Posterior vena cava (tissue), 2 donors: ENCODE measurements at regions not wholly inside any gene's neighbourhood (a gene's known extent, or its start where the extent isn't known, plus 50 kb on each side); places are given as distances from the start of the nearest gene placed in this dataset.

ENCODE experiments used
- DNase-seq: peaks from one replicate; pipeline ENCODE4 v3.0.0-alpha.2; 2020; ENCODE audit warnings: low spot score
- intact Hi-C, 2 donors: fragments of 100-400 bp; cut with DNase I; formaldehyde crosslinking; loops; one replicate each; pipeline versions ENCODE4 v1.14.1 to v1.14.2; 2022 to 2023
- donor health status: DM: yes; HTN: yes; CAD: no.
- donor health status: DM: yes; HTN: yes; CAD: no.

DNA sequence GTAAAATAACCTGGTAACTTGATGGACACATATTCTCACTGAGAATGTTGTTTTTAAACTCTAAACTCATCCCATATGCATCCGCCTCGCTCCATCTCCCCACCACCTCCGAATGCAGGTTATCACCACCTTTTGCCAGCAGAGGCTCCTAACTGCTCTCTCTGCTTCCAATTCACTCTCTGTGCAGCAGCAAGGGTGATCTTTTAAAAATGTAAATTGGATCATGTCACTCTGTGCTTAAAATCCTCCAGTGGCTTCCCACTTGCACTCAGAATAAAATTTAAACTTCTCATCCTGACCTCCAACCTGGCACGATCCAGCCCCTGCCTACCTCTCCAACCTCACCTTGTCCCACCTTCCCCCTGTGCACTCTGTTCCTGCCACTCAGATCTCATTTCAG is 317.2 kb downstream of the ZSWIM6 start:
- intact Hi-C loops = no loop called here
- no peak for DNase-seq

DNA sequence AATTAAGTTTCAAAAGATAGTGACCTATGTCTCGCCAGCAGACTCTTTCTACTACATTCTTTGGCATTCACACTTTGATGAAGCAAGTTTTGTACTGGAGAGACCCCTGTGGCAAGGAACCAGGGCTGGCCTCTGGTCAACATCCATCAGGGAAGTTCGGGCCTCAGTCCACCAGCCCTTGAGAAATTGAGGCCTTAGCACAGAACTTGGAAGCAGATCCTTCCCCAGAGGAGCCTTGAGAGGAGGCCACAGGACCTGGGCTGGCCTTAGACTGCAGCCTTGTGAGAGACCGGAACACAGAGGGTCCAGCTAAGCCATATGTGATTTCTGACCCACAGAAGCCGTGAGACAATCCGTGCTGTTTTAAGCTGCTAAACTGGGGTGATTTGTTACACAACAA is 317.9 kb downstream of the ZSWIM6 start:
- intact Hi-C loops = loop anchor here in 1 of 2 donors (10.0 kb wide), 1 partner anchor 315 kb away; the partner anchor contains the start of gene ZSWIM6
- DNase-seq = no peak

GRCh38 chr5:61650661-61651060 is 318.6 kb downstream of the ZSWIM6 start:
- intact Hi-C loops = loop anchor here in 1 of 2 donors (10.0 kb wide), 1 partner anchor 316 kb away; the partner anchor contains the start of gene ZSWIM6

DNA sequence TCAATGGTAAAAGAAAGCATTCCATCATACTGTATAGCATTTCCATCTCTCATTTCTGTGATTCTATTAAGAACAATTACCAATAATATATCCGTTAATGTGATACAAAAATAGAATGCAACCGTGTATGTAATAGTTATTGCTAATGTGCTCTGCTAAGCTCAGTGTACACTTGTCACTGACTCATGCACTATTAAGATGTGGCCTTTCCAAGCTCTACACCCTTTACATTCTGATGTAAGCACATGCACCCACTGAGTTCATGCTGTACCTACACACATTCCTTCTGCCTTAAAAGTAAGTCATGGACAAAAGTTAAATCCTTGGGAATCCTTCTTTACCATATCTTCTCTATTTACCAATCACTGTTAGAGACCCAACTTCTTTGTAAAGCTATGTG is 319.1 kb downstream of the ZSWIM6 start:
- intact Hi-C loops = loop anchor here in 1 of 2 donors (10.0 kb wide), 1 partner anchor 316 kb away; the partner anchor contains the start of gene ZSWIM6

More at GRCh38 chr5:61650661-61651060, 318.6 kb downstream of the ZSWIM6 start:
- DNase-seq = no peak

DNA sequence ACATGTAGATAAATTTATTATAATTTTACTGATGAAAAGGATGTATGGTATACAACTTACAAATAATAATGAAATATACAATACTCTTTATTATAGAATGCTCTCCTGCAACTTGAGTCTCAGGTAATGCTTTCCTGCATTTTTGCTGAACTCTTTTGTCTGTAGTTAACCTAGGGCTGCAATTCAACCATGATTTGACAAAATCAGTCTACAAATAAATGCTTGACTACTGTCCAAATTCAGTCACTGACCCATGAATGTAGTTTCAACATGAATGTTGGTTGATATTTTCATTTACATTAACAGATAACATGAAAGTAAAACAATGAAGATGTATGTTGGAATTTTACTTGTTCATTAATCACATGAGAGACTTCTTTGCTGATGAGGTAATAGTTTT is 320.9 kb downstream of the ZSWIM6 start:
- intact Hi-C loops = loop anchor here in 1 of 2 donors (10.0 kb wide), 1 partner anchor 318 kb away; the partner anchor contains the start of gene ZSWIM6
- no peak for DNase-seq

More for the DNA sequence above, 319.1 kb downstream of the ZSWIM6 start:
- DNase-seq = no peak

DNA sequence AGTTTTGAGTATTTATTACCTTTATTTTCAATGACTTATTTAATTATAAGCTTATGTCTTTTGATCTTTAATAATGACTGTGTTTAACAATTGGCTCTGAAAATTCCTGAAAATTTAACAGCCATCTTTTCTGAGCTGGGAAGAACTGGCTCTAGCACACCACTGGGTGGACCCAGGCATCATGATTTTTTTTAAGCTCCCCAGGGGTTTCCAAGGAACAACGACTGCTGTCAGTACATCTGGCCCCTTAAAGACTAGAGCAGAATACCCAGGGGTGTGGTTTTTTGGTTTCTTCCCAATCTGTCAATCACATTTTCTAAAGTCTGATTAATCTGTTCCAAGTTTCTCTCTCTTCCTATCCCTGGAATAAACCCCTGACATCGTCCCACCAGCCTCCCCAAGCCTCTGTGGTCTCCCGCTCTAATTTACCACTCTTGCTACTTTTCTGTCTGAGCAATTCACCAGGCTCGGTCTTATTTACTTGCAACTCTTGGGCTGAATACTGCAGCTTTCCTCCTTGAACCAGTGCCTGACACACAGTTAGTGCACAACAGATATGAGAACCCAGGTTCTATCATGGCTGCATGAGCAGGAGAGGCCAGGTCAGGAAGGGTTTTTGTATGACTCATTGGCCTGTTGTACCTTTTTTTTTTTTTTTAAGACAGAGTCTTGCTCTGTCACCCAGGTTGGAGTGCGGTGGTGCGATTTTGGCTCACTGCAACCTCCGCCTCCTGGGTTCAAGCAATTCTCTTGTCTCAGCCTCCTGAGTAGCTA is 321.9 kb downstream of the ZSWIM6 start:
- intact Hi-C loops = loop anchor here in 1 of 2 donors (10.0 kb wide), 1 partner anchor 319 kb away; the partner anchor contains the start of gene ZSWIM6

GRCh38 chr5:61654876-61655275 is 322.8 kb downstream of the ZSWIM6 start:
- intact Hi-C loops = loop anchor here (5.0 to 10.0 kb wide), 2 partner anchors 320 to 323 kb away; partner anchors contain the start of gene ZSWIM6 (in 2 of the 2)
- no peak for DNase-seq

More for the DNA sequence above, 321.9 kb downstream of the ZSWIM6 start:
- no peak for DNase-seq

DNA sequence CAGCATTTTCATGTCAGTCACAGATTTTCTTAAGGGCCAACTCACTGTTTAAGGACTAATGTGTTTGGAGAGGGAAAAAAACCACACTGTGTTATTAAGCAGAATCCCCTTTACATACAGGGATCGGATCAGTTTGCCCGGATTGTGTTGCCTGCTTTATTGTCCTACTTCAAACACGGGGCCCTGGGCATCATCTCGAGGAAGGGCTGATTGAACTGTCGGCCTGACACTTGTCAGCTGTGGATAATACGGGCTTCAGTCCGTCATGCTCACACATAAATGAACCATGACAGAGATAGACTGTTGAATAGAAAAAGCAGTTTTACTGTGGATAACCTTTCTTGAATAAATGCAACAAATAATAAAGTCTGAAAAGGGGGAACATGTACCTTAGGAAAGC is 325.0 kb downstream of the ZSWIM6 start:
- intact Hi-C loops = loop anchor here (5.0 to 10.0 kb wide), 2 partner anchors 322 to 325 kb away; partner anchors contain the start of gene ZSWIM6 (in 2 of the 2)
- no peak for DNase-seq

- intact Hi-C loops = loop anchor here (5.0 to 10.0 kb wide), 2 partner anchors 323 to 325 kb away; partner anchors contain the start of gene ZSWIM6 (in 2 of the 2)
- DNase-seq = no peak
Observed at GRCh38 chr5:61657686-61658085, 325.6 kb downstream of the ZSWIM6 start.

DNA sequence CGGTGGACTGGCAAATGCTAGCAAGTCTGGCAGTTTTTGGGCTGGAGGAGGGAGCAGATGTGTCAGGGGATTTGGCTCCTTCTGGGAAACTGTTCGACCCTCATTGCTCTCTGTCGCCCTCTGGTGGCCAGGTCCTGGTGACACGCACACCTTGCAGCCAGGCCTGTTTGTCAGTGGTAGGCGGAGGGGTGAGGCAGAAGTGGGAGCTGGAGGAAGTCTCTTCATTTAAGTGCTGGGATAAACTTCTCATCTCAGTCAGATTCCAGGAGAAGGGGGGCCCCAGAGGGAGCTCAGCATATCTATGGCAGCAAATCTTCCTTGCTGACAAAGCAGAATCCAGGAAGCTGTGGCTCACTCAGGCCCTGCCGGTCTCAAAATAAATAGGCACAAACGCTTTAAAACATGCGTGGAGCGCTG is 326.5 kb downstream of the ZSWIM6 start:
- DNase-seq = peak; percentile 91
- intact Hi-C loops = loop anchor here (5.0 to 10.0 kb wide), 2 partner anchors 324 to 326 kb away; partner anchors contain the start of gene ZSWIM6 (in 2 of the 2)

GRCh38 chr5:61659221-61659696 is 327.2 kb downstream of the ZSWIM6 start:
- DNase-seq = no peak
- intact Hi-C loops = loop anchor here (5.0 to 10.0 kb wide), 2 partner anchors 324 to 327 kb away; partner anchors contain the start of gene ZSWIM6 (in 2 of the 2)

GRCh38 chr5:61662670-61663069 is 330.6 kb downstream of the ZSWIM6 start:
- no peak for DNase-seq
- intact Hi-C loops = no loop called here

DNA sequence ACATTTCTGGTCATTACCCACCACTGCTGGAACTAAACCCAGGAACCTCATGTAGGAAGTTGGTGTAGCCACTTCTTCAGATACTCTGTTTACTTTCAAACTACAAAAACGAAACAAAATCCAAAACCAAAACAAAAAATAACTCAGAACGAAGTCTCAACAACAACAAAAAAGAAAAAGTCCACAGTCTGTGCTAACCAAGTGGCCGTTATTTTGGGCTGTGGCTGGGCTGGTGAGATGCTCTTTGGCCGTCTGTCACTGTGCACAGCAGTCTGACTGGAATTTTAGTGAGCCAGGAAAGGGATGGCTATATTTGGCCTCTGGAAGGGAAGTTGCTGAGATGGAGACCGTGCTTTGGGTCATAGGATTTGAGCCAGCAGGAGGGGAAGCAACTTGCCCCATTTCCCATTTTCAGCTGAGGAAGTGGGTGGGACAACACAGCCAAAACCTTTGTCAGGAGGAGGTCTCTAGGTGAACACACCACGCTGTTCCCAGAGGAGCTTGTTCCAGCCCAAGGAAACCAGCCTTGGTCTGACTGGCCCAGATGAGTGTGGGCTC is 334.1 kb downstream of the ZSWIM6 start:
- intact Hi-C loops = loop anchor here in 1 of 2 donors (5.0 kb wide), 1 partner anchor 719 kb away; the partner anchor contains the start of genes ERCC8 and NDUFAF2
- no peak for DNase-seq

DNA sequence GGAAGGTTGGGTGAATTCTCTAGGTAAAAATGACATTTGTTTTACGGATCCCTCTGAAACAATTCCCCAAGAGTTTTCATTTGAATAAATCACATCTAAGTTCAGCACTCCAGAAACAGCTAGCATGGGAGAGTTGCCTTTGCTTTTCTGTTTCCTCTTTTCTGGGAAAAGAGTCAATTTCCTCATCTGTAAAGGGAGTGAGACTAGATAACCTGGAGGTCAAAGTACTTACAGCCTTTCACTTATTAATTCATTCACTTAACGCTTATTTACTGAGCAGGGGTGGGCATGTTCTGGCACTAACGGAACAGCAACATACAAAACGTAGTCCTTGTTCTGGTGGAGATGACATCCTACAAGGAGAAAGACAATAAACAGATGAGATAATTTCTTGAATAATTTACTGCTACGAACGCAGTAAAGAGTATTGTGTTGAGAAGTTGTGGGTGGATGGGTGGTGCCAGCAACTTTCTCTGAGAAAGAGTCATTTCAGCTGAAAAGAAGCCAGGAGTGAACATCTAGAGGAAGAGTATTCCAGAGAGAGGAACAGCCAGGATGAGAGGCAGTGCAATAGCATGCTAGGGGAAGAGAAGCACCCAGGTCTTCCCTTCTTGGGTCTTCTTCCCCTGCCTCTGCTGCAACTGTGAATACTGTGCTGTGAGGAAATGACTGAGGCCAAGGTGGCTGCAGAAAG is 335.6 kb downstream of the ZSWIM6 start:
- DNase-seq = no peak
- intact Hi-C loops = loop anchor here in 1 of 2 donors (5.0 kb wide), 1 partner anchor 720 kb away; the partner anchor contains the start of genes ERCC8 and NDUFAF2

DNA sequence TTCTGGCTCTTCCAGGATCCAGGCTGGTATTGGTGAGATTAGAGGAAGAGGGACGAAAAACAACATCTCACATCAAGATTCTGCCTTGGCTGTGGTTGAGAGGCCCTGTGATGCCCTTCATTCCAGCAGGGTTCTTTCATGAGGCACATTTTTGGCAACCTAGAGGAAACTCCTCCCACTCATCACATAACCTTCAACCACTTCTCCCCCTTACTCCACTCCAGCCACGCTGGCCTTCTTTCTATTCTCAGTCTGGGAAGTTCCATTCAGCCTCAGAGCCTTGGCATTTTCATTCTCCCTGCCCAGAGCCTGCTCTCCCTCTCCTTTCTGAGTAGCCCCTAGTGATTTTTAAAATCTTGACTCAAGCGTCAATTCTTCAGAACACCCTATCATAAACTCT is 337.5 kb downstream of the ZSWIM6 start:
- no peak for DNase-seq
- intact Hi-C loops = loop anchor here in 1 of 2 donors (5.0 kb wide), 1 partner anchor 722 kb away; the partner anchor contains the start of genes ERCC8 and NDUFAF2

DNA sequence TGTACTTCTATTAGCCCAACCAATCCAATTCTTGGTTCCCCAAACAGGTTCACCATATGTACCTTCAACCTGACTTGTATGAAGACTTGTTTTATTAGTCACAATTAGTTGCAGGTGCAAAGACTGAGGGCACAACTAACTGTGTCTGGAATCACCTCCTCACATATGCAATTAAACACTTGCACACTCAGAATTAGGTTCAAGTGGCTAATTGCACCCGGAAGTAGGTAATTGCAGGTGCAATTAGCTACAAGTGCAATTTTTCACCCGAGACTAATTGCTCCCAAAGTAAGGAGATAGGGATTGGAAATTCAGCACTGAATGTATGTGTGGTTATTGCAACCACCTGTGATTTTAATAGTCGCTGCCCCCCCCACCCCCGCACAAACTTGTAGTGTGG is 338.9 kb downstream of the ZSWIM6 start:
- DNase-seq = no peak
- intact Hi-C loops = no loop called here

GRCh38 chr5:61673007-61673735 is 341.1 kb downstream of the ZSWIM6 start:
- intact Hi-C loops = no loop called here

GRCh38 chr5:61674378-61674777 is 342.3 kb downstream of the ZSWIM6 start:
- no peak for DNase-seq
- intact Hi-C loops = no loop called here

More at GRCh38 chr5:61673007-61673735, 341.1 kb downstream of the ZSWIM6 start:
- DNase-seq = no peak
